Heart left ventricle (tissue), 16 donors: ENCODE measurements at regions not wholly inside any gene's neighbourhood (a gene's known extent, or its start where the extent isn't known, plus 50 kb on each side); places are given as distances from the start of the nearest gene placed in this dataset.
A peak's percentile ranks its signal among the peaks of the same experiment; 100 is the strongest.

Source experiments
- ATAC-seq, 4 donors: fragments of 200-7000 bp; cut with Tn5 transposase; one replicate each; pipeline ENCODE4 v1.9.1; 2020 to 2022; ENCODE audit warnings: moderate library complexity in 4 of 4, mild to moderate bottlenecking in 3 of 4, moderate number of reproducible peaks in 1 of 4
- DNase-seq, 5 donors: peaks; one replicate each; pipeline ENCODE4 v3.0.0-alpha.2; 2020
- H3K27ac ChIP-seq, 12 donors: fragments of 200-600 bp; sonication (generic) in 4 of 12; one replicate each; pipeline versions ENCODE4 v1.5.0 to v1.8.0; 2016 to 2022; ENCODE audit warnings: mild to moderate bottlenecking in 2 of 12
- H3K27me3 ChIP-seq, 9 donors: fragments of 200-600 bp; sonication (generic) in 2 of 9; one replicate each; pipeline versions ENCODE4 v1.5.1 to v1.8.0; 2016 to 2022; ENCODE audit warnings: mild to moderate bottlenecking in 3 of 9
- H3K36me3 ChIP-seq, 9 donors: fragments of 200-600 bp; sonication (generic) in 2 of 9; one replicate each; pipeline versions ENCODE4 v1.5.0 to v1.8.0; 2018 to 2022; ENCODE audit warnings: mild to moderate bottlenecking in 2 of 9
- H3K4me1 ChIP-seq, 12 donors: fragments of 200-600 bp; sonication (generic) in 4 of 12; one replicate each; pipeline versions ENCODE4 v1.5.0 to v1.8.0; 2016 to 2022; ENCODE audit warnings: mild to moderate bottlenecking in 3 of 12
- H3K4me3 ChIP-seq, 12 donors: fragments of 200-600 bp; sonication (generic) in 4 of 12; one replicate each; pipeline versions ENCODE4 v1.5.0 to v1.8.0; 2017 to 2022; ENCODE audit warnings: mild to moderate bottlenecking in 9 of 12, moderate library complexity in 4 of 12
- H3K9me3 ChIP-seq, 12 donors: fragments of 200-600 bp; sonication (generic) in 4 of 12; one replicate each; pipeline versions ENCODE4 v1.5.0 to v1.8.0; 2016 to 2022; ENCODE audit warnings: mild to moderate bottlenecking in 1 of 12
- POLR2A ChIP-seq, 2 donors: fragments of 450-650 bp; IDR thresholded peaks; one replicate each; pipeline ENCODE4 v1.6.1; 2017; ENCODE audit warnings: antibody characterized with exemption in 2 of 2, mild to moderate bottlenecking in 2 of 2, moderate library complexity in 2 of 2
- WGBS, 4 donors: extraction: QIAGEN DNeasy Blood & Tissue Kit in 2 of 4; methylation state at CpG; one replicate each; pipeline versions ENCODE4 v1.1.5 to v1.1.7; 2013 to 2018; 5-methylcytosine and 5-hydroxymethylcytosine counted together
- intact Hi-C, 10 donors: fragments of 100-400 bp; cut with DNase I; formaldehyde crosslinking; loops; one replicate each; pipeline versions ENCODE4 v1.11.1 to v1.14.2; 2022
- TF ChIP-seq, protein P1 (sequence below), 12 donors: fragments of 200-600 bp; sonication (generic) in 4 of 12; IDR thresholded peaks; one replicate each; pipeline versions ENCODE4 v1.5.0 to v1.8.0; 2018 to 2022; ENCODE audit warnings: antibody characterized with exemption in 12 of 12, mild to moderate bottlenecking in 5 of 12
- donor health status: ischemic (EF 13 %, LVEDD 7.1; RV severe dilation, severe dysfunction).
- donor health status: healthy with polysubstance abuse.
- donor health status: DM: no; HTN: yes; CAD: no.
- donor health status: DM: no; HTN: no; CAD: no.
- donor health status: ischemic (EF 25% LVEDD 6.9; RV normal size, moderate dysfunction).
- donor health status: ischemic (EF 25% LVEDD 5.7; RV mildly dilated, moderate dysfunction).
- donor health status: healthy.
- donor health status: DM: yes; HTN: yes; CAD: no.
- donor health status: ischemic (EF 35%, LVEDD 5.7; RV mildly dilated, moderate dysfunction).
- donor health status: nonischemic (EF 11% LVEDD 7.7; RV severe dilation, severe dysfunction).
- donor health status: DM: yes; HTN: yes; CAD: no.
- donor health status: PGD.
- donor health status: ischemic (EF 29% LVEDD 5.4; RV normal size, mild dysfunction).
- donor health status: nonischemic (EF 23%, LVEDD 6.1; RV moderate dilation, normal function).

DNA sequence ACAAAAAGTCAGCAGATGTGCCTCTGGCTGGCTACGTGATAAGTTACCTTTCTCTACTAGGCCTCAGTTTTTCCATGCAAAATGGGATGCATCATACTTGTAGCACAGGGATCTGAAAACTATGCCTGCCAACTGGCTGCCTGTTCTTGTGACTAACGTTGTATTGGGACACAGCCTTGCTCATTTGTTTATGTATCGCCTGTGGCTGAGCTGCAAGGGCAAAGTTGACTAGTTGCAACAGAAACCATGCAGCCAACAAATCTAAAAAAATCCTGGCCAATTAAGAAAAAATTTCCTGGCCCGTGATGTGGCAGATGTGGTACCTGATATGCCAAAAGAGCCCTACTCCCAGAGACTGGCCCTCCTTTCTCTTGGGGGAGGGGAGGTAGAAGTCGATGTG is 131.3 kb downstream of the SEC61B start:
- peaks cover 0 to 30% (median 5%) of the 10 kb centered on the region in 12 donors for H3K4me1 ChIP-seq
- ATAC-seq (no peak), DNase-seq (no peak)
- no peaks in the 10 kb centered on the region for H3K9me3 ChIP-seq
- H3K27ac ChIP-seq: no peak overlapping the region
- H3K36me3 ChIP-seq: no peaks in the 10 kb centered on the region
- no peak overlapping the region for H3K4me3 ChIP-seq
- H3K27me3 ChIP-seq: no peaks in the 10 kb centered on the region
- TF ChIP-seq POLR2A (IDR thresholded peaks at IDR 0.05): no peak
- TF ChIP-seq, protein P1, sequence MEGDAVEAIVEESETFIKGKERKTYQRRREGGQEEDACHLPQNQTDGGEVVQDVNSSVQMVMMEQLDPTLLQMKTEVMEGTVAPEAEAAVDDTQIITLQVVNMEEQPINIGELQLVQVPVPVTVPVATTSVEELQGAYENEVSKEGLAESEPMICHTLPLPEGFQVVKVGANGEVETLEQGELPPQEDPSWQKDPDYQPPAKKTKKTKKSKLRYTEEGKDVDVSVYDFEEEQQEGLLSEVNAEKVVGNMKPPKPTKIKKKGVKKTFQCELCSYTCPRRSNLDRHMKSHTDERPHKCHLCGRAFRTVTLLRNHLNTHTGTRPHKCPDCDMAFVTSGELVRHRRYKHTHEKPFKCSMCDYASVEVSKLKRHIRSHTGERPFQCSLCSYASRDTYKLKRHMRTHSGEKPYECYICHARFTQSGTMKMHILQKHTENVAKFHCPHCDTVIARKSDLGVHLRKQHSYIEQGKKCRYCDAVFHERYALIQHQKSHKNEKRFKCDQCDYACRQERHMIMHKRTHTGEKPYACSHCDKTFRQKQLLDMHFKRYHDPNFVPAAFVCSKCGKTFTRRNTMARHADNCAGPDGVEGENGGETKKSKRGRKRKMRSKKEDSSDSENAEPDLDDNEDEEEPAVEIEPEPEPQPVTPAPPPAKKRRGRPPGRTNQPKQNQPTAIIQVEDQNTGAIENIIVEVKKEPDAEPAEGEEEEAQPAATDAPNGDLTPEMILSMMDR (IDR thresholded peaks at IDR 0.05): no peak
- intact Hi-C loops: loop anchor here in 1 of 10 donors (10.0 kb wide), 1 partner anchor 211 kb away; no protein-coding TSS in a partner anchor
- 81 to 90% (median 85%) methylated on average over 5 of the region's 5 CpGs for WGBS, 4 donors

- ATAC-seq (no peak), DNase-seq (no peak)
- Histone ChIP-seq H3K9me3 (no peaks in the 10 kb centered on the region), H3K27ac (no peak overlapping the region), H3K4me1 (peaks cover 0 to 37% (median 7%) of the 10 kb centered on the region in 12 donors), H3K27me3 (peaks cover 0 to 5% (median 0%) of the 10 kb centered on the region in 9 donors), H3K4me3 (no peak overlapping the region), H3K36me3 (no peaks in the 10 kb centered on the region)
- intact Hi-C loops: loop anchor here in 1 of 10 donors (10.0 kb wide), 1 partner anchor 211 kb away; no protein-coding TSS in a partner anchor
- no peak for TF ChIP-seq POLR2A (IDR thresholded peaks at IDR 0.05)
- TF ChIP-seq, protein P1 (IDR thresholded peaks at IDR 0.05): no peak
- WGBS, 4 donors: 86 to 100% (median 93%) methylated on average over 1 of the region's 1 CpG
These were observed 132.0 kb downstream of the SEC61B start for GRCh38 chr9:99354104-99354503.

DNA sequence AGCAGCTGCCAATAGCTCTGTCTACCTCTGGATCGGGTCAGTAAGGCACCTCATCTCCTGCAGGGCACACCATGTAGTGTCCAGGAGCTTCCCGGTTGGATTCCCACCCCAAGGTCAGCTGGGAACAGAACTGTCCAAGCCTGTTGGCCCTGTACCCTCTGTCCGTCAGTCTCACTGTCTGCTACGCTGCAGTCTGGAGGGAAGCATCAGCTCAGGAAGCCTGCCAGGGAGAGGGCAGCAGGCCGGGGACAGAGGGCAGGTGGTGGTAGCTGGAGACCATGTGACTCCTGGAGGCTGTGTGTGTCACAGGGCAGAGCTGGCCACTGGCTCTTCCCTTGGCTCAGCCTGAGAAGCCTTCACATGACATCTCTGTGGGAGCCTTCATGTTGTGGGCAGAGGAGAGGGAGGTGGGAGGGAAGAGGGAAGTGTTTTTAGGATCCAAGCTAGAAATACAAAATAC is 134.5 kb downstream of the SEC61B start:
- DNase-seq (peak in 4 of 5 donors; percentile 66 to 82 (median 76)), ATAC-seq (peak; percentile 55 to 72 (median 68))
- H3K4me3 ChIP-seq: no peak overlapping the region
- peaks cover 0 to 14% (median 0%) of the 10 kb centered on the region in 9 donors for H3K27me3 ChIP-seq
- WGBS, 4 donors: 35 to 51% (median 47%) methylated on average over 4 to 5 of the region's 5 CpGs
- no peaks in the 10 kb centered on the region for H3K9me3 ChIP-seq
- H3K27ac ChIP-seq: peak overlapping the region in 11 of 12 donors; percentile 46 to 89 (median 79)
- H3K4me1 ChIP-seq: peaks cover 0 to 46% (median 7%) of the 10 kb centered on the region in 12 donors
- no peaks in the 10 kb centered on the region for H3K36me3 ChIP-seq
- intact Hi-C loops: loop anchor here in 8 of 10 donors (2.0 to 10.0 kb wide), 7 partner anchors 94 to 466 kb away; partner anchors contain the start of gene NR4A3 (in 7 of the 8)
- TF ChIP-seq POLR2A (IDR thresholded peaks at IDR 0.05): no peak
- TF ChIP-seq, protein P1 (IDR thresholded peaks at IDR 0.05): no peak

DNA sequence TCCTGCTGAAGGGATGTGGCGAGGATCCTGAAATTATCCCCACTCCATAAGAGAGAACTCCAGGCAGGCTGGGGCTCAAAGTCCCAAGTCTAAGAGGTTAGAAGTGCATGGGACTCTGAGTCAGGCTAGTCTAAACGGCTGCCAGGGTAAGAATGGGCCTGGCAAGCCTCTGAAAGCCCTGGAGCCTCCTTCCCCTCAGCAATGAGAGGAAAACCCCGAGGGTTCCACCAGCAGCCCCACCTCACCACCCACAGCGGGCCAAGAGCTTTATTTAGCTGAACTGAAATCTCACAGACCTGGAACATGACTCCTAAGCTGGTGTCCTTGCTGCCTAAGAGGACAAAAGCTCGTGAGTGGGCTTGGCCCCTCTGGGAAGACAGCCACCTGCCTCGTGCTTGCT is 135.5 kb downstream of the SEC61B start:
- peak; percentile 80 to 88 (median 83) for ATAC-seq
- 31 to 42% (median 37%) methylated on average over 6 of the region's 6 CpGs for WGBS, 4 donors
- peak in 4 of 5 donors; percentile 70 to 86 (median 82) for DNase-seq
- Histone ChIP-seq H3K27me3 (peaks cover 0 to 19% (median 0%) of the 10 kb centered on the region in 9 donors), H3K27ac (peak overlapping the region in 11 of 12 donors; percentile 9 to 89 (median 79)), H3K4me3 (no peak overlapping the region), H3K9me3 (no peaks in the 10 kb centered on the region), H3K36me3 (no peaks in the 10 kb centered on the region), H3K4me1 (peaks cover 0 to 46% (median 7%) of the 10 kb centered on the region in 12 donors)
- TF ChIP-seq POLR2A (IDR thresholded peaks at IDR 0.05): no peak
- TF ChIP-seq, protein P1 (IDR thresholded peaks at IDR 0.05): no peak
- intact Hi-C loops: loop anchor here in 8 of 10 donors (2.0 to 10.0 kb wide), 7 partner anchors 93 to 465 kb away; partner anchors contain the start of gene NR4A3 (in 7 of the 8)
